Skeletal muscle satellite cell (primary cell): ENCODE measurements at regions not wholly inside any gene's neighbourhood (a gene's known extent, or its start where the extent isn't known, plus 50 kb on each side); places are given as distances from the start of the nearest gene placed in this dataset.

Source experiments
- H3K27me3 ChIP-seq: 2 replicates; pipeline ENCODE4 v1.7.0; 2013; ENCODE audit warnings: low read length; ENCODE audit not compliant: control insufficient read depth, insufficient read depth
- H3K36me3 ChIP-seq: 2 replicates; pipeline ENCODE4 v1.7.0; 2013; ENCODE audit warnings: mild to moderate bottlenecking, control low read depth, low read length; ENCODE audit not compliant: insufficient read depth
- H3K4me1 ChIP-seq: 2 replicates; pipeline ENCODE4 v1.7.0; 2013; ENCODE audit warnings: low read length; ENCODE audit not compliant: control insufficient read depth, insufficient read depth
- H3K4me2 ChIP-seq: 2 replicates; pipeline ENCODE4 v1.7.0; 2013; ENCODE audit warnings: mild to moderate bottlenecking, low read length
- H3K4me3 ChIP-seq: 2 replicates; pipeline ENCODE4 v1.7.0; 2013; ENCODE audit warnings: low read length
- H3K9ac ChIP-seq: 2 replicates; pipeline ENCODE4 v1.7.0; 2013; ENCODE audit warnings: mild to moderate bottlenecking, low read depth, low read length, moderate library complexity
- H3K9me3 ChIP-seq: replicated peaks from 2 replicates; pipeline ENCODE4 v1.7.0; 2013; ENCODE audit warnings: mild to moderate bottlenecking, control low read depth, low read length

GRCh38 chr5:103375350-103375749 lies 116.8 kb downstream of the MACIR start:
- Histone ChIP-seq H3K36me3 (no peaks in the 10 kb centered on the region), H3K9me3 (no peaks in the 10 kb centered on the region), H3K4me2 (no peak overlapping the region), H3K4me3 (no peak overlapping the region), H3K27me3 (no peaks in the 10 kb centered on the region), H3K4me1 (peaks cover 21% of the 10 kb centered on the region), H3K9ac (no peak overlapping the region)

- H3K27me3 ChIP-seq, result no peaks in the 10 kb centered on the region
- H3K4me2 ChIP-seq, result no peak overlapping the region
- H3K4me1 ChIP-seq, result peaks cover 21% of the 10 kb centered on the region
- H3K36me3 ChIP-seq, result no peaks in the 10 kb centered on the region
- H3K9ac ChIP-seq, result no peak overlapping the region
- H3K4me3 ChIP-seq, result no peak overlapping the region
- no peaks in the 10 kb centered on the region for H3K9me3 ChIP-seq
These were observed 116.0 kb downstream of the MACIR start for GRCh38 chr5:103374473-103374963.

GRCh38 chr5:103373597-103374472 lies 115.3 kb downstream of the MACIR start:
- Histone ChIP-seq H3K4me2 (no peak overlapping the region), H3K27me3 (no peaks in the 10 kb centered on the region), H3K4me3 (no peak overlapping the region), H3K4me1 (peaks cover 21% of the 10 kb centered on the region), H3K36me3 (no peaks in the 10 kb centered on the region), H3K9me3 (no peaks in the 10 kb centered on the region), H3K9ac (no peak overlapping the region)

GRCh38 chr5:103371046-103371607 lies 112.6 kb downstream of the MACIR start:
- H3K4me3 ChIP-seq, result no peak overlapping the region
- H3K4me1 ChIP-seq, result peaks cover 10% of the 10 kb centered on the region
- no peak overlapping the region for H3K9ac ChIP-seq

GRCh38 chr5:103369125-103370120 lies 110.9 kb downstream of the MACIR start:
- Histone ChIP-seq H3K4me1 (no peaks in the 10 kb centered on the region), H3K27me3 (no peaks in the 10 kb centered on the region), H3K36me3 (no peaks in the 10 kb centered on the region), H3K4me3 (no peak overlapping the region), H3K4me2 (no peak overlapping the region), H3K9ac (no peak overlapping the region), H3K9me3 (no peaks in the 10 kb centered on the region)

More at GRCh38 chr5:103371046-103371607, 112.6 kb downstream of the MACIR start:
- no peak overlapping the region for H3K4me2 ChIP-seq
- no peaks in the 10 kb centered on the region for H3K9me3 ChIP-seq
- H3K27me3 ChIP-seq, result no peaks in the 10 kb centered on the region
- H3K36me3 ChIP-seq, result no peaks in the 10 kb centered on the region

- Histone ChIP-seq H3K36me3 (no peaks in the 10 kb centered on the region), H3K27me3 (no peaks in the 10 kb centered on the region), H3K4me2 (no peak overlapping the region), H3K4me1 (no peaks in the 10 kb centered on the region), H3K9me3 (no peaks in the 10 kb centered on the region), H3K4me3 (no peak overlapping the region), H3K9ac (no peak overlapping the region)
These were observed 109.1 kb downstream of the MACIR start for GRCh38 chr5:103367702-103368101.

- Histone ChIP-seq H3K4me1 (no peaks in the 10 kb centered on the region), H3K36me3 (no peaks in the 10 kb centered on the region), H3K9ac (no peak overlapping the region), H3K27me3 (no peaks in the 10 kb centered on the region), H3K9me3 (no peaks in the 10 kb centered on the region), H3K4me3 (no peak overlapping the region), H3K4me2 (no peak overlapping the region)
These were observed 108.5 kb downstream of the MACIR start for GRCh38 chr5:103366918-103367549.

- no peaks in the 10 kb centered on the region for H3K9me3 ChIP-seq
- no peaks in the 10 kb centered on the region for H3K36me3 ChIP-seq
- no peak overlapping the region for H3K4me2 ChIP-seq
- no peaks in the 10 kb centered on the region for H3K4me1 ChIP-seq
- no peak overlapping the region for H3K9ac ChIP-seq
- no peaks in the 10 kb centered on the region for H3K27me3 ChIP-seq
- H3K4me3 ChIP-seq, result no peak overlapping the region
These were observed 105.5 kb downstream of the MACIR start for GRCh38 chr5:103364074-103364473.

GRCh38 chr5:103362211-103362610 lies 103.6 kb downstream of the MACIR start:
- Histone ChIP-seq H3K9me3 (no peaks in the 10 kb centered on the region), H3K36me3 (no peaks in the 10 kb centered on the region), H3K27me3 (no peaks in the 10 kb centered on the region), H3K4me3 (no peak overlapping the region), H3K4me2 (no peak overlapping the region), H3K4me1 (no peaks in the 10 kb centered on the region), H3K9ac (no peak overlapping the region)

GRCh38 chr5:103360475-103360874 lies 101.9 kb downstream of the MACIR start:
- no peak overlapping the region for H3K9ac ChIP-seq

More at GRCh38 chr5:103360475-103360874, 101.9 kb downstream of the MACIR start:
- H3K36me3 ChIP-seq, result no peaks in the 10 kb centered on the region
- peaks cover 6% of the 10 kb centered on the region for H3K4me1 ChIP-seq
- H3K27me3 ChIP-seq, result no peaks in the 10 kb centered on the region
- no peak overlapping the region for H3K4me3 ChIP-seq
- no peaks in the 10 kb centered on the region for H3K9me3 ChIP-seq
- no peak overlapping the region for H3K4me2 ChIP-seq
